ENCODE measurements at regions not wholly inside any gene's neighbourhood (a gene's known extent, or its start where the extent isn't known, plus 50 kb on each side); places are given as distances from the start of the nearest gene placed in this dataset.

DNA sequence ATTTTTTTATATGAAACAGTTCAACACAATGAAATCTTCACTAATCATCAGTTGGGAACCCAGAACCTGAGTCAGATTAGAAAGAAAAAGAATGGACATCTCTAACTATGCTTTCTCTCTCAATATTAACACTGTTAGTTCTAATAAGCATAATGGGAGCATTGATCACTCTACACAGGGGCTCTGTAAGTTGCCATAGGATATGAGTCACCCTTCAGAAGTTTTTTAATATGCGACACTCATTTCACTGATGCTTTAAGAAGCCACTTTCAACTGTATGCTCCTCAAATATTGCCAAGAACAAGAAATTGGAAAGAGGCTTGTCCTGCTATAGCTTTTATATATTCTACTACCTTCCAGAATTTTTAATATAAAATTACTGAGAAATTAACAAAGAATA, 187.0 kb downstream of the AASDH start:
- no peak for DNase-seq

DNA sequence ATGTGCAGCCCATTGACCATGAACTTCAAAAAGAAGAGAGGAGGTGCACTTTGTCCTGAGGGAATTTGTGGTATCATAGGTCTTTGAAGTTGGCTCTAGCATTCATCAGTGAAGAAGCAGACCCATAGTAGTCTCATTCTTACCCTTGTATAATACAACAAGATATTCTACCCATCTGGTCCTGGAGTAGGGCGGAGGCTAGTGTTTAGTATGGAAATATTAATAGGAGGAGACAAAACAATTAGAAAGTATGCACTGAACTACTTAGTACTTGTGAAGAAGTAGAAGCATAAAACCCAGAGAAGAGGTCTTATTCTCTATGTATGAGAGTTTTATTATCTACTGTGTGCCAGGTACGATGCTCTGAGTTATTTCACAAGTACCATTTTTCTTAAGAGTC, 189.0 kb downstream of the AASDH start:
- DNase-seq: no peak

DNA sequence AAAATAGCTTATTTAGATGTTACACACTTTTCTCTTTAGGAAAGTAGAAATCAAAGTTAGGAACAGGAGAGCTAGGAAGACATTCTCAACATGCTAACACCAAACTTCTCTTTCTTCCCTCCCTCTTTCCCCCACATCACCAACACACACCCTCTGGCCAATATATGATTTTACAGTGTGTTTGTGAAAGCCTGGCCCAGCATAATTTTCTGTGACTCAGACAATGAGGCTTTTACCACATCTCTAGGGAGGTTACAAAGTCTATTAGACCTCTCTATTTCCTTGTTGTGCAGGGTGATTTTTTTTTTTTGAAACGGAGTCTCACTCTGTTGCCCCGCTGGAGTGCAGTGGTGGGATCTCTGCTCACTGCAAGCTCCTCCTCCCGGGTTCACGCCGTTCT, 189.9 kb downstream of the AASDH start:
- no peak for DNase-seq

DNA sequence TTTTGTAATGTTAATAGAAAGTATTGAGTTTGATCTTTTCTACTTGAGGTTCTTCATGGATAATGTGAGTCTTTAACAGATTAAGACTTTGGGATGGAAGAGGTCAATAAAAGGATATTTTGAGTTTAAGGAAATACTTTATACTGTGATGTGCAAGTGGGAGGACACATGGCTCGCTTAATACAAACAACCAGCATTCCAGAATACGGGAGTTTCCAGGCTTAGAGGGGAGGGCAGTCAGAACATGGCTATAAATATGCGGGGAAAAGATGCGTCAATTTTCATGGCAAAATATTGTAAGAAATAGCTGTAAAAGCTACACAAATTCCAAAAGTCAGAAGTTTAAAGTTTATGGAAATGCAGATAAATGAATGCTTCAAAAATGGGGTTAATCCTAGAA, 192.3 kb downstream of the AASDH start:
- no peak for DNase-seq

DNA sequence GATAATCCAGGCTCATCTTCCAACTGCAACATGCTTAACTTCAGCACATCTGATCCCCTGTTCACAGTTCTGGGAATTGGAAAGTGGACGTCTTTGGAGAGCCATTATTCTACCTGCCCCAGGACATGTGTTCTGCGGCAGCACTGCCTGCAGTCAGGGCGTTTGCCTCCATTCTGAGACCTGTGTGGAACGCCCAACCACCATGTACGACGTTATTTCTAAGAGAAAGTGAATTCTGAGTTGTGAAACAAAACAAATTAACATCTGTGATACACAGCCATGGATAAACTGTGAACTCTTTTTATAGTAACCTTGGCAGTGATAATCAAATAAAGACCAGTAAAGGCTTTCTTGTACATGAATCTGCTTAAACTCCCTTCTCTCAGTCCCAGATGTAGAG, 195.8 kb downstream of the AASDH start:
- DNase-seq: no peak

DNA sequence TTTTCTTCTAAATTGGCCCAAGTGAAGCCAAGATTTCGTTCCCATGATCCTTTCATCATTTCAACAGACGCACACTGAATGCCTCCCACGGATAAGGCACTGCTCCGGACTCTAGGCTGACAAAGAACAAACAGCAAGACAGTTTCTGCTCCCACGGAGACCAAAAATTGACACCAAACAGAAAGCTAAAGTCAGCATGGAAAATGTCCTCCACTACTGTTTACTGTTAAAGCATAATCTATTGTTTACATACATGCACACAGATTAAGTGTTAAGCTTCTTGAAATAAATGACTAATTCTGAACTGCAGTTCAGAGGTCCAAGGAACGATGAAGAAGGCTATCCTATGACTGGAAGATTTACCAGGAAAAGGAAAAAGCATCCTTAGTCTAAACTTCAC, 199.6 kb downstream of the AASDH start:
- no peak for DNase-seq

DNA sequence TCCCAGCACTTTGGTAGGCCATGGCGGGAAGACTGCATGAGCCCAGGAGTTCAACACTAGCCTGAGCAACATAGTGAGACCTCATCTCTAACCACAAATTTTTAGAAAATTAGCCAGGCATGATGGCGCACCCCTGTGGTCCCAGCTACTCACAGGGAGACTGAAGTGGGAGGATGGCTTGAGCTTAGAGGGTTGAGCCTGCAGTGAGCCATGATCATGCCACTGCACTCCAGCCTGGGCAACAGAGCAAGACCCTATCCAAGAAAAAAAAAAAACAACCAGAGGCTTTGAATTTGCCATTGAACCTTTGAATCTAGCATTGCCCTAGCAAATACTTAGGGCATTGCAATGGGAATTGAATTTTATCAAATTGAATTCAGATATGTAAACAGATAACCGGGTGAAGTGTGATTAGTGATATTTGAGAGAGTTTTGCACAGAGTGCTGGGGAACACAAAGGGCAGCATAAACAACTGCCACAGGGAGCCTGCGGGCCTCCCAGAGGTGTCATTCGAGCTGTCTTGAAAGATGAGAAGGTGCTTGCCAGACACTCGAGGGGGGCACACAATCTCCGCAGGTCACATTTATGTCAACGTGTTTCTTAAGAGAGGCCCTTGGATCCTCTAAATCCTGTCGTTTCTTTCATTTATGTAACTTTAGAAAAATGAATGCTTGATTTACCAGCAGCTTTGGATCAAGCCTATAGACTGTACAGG, 200.3 kb downstream of the AASDH start:
- no peak for DNase-seq

DNA sequence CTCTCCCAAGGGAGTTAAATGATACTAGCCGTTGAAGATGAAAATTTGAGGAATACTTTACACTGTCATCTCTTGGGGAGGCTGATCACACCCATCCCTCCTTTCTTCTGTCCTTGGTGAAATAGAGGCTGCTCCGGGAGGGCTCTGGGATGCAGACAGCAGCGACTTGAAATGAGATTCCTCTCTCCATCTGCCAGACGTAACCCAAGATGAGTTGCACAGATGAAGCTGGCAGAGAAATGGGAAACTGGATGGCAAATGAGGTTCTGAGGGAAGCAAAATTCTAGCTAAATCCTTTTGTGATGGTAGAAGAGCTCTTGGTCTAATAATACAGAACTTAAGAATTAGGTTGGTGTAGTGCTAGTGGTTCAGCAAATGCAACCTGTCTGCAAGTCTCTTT, 201.4 kb downstream of the AASDH start:
- no peak for DNase-seq

DNA sequence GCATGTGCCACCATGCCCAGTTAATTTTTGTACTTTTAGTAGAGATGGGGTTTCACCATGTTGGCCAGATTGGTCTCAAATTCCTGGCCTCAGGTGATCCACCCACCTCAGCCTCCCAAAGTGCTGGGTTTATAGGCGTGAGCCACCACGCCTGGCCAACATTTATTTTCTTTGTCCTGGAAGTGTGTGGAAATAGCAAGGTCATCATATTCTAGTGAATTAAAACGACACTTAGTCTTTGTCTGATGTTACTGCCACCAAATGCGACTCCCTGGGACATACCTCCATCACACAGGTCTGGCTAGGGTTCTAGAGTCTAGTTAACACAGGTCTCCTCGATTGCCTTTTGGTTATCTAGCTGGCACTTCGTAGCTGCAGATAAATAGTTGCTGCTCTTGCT, 203.1 kb downstream of the AASDH start:
- DNase-seq: no peak

DNA sequence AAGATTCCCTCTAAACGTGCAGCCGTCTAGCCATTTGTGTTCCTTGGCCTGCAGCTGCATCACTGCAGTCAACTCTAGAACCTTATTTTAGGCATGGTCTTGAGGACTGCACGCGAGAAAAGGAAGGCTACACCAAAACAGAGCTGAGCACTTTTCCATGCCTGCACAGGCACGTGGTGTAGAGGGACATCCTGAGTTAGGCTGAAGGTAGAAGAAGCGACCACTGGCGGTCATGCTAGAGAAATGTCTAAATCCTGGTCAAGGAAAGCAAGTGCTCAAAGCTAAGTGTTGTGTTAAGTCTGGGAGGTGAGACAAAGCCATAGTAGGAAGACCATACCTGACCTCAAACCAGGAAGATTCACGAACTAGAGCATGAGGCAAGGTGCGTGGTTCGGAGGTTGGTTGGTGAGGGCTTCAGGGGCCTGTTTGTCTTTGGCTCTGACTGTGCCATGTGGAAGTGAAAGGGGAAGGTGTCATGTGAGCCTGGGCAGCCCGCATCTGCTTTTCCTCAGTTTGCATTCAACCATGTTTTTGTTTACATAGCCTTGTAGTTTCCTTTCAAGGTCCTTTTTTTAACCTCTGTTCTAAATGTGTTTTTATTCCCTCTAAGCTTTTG, 203.8 kb downstream of the AASDH start:
- DNase-seq: peak; percentile 68

DNA sequence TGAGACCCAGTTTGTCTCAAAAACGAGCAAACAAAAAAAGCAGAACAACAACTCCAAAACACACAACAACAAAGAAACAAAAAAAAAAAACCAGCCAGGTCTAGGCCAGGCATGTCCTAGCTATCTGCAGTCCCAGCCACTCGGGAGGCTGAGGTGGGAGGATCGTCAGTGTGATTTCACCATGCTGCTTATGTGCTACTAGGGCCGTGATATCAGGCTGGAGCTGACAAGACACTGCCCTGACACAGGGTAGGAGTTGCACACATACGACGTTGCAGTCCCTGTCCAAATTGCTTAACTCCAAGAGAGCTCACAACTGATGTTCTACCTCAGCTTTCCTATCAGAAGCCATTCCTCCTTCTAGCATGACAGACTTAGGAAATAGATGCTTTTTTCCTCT, 204.9 kb downstream of the AASDH start:
- DNase-seq: peak; percentile 2

DNA sequence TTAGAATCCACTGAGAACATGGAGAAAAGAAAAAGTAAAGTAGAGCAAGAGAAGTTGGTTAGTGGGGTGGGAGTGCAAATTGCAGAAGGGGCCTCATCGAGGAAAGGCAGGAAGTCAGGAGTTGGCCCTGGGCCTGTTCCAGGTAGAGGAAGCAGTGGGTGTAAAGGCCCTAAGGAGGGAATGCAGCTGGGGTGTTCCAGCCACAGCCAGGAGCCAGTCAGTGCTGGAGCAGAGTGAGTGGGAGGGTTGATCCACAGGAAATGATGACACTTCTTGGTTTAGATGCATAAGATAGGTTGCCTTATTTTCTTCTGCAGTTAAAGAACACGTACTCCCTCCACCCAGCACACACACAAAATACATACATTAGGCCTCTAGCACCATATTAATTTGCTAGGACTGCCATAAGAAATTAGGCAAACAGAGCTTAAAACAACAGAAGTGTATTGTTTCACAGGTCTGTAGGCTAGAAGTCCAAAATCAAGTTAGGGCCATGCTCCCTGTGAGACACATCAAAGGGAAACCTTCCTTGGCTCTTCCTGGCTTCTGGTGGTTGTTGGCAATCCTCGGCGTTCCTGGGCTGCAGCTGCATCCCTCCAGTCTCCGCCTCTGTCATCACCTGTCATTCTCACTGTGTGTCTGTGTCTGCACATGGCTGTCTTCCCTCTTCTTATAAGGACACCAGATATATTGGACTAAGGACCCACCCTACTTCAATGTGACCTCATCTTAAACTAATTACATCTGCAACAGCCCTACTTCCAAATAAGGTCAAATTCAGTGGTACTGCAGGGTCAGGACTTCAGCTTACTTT, 205.9 kb downstream of the AASDH start:
- DNase-seq: peak; percentile 84

DNA sequence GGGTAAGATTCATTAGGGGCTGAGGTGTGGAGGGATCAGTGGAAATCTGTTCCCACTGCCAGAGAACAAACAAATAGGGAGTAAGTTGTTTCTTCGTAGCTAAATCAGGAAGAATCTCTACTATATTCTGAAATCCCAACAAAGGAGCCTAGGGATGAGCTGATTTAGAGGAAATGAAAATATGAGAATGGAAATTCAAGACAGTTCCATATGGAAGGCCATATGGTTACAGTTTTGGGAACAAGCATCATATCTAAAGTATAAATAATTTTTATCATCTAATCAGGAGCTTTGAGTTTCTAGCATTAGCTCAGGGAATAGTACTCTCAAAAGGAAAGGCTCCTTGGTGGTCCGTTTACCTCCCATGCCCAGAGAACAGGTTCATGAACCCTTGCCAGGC, 218.2 kb downstream of the AASDH start:
- no peak for DNase-seq

DNA sequence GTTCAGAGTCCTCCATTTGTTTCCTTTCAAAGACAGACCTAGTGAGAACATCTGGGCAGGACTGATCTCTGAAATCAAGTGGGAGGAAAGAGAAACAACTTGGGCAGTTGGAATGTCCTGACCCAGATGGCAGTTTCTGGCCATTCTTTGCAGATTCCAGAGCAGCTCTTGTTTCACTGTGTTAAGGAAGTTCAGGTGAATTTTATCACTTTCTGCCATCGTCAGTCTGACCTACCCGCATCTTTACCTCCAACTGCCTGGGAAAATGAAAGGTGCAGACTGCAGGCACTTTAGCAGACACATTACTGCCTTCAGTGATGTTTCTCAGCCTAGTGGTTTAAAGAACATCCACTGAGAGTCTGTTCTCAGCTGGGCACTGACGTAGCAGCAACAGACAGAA, 216.2 kb downstream of the CEP135 start:
- no peak for DNase-seq

DNA sequence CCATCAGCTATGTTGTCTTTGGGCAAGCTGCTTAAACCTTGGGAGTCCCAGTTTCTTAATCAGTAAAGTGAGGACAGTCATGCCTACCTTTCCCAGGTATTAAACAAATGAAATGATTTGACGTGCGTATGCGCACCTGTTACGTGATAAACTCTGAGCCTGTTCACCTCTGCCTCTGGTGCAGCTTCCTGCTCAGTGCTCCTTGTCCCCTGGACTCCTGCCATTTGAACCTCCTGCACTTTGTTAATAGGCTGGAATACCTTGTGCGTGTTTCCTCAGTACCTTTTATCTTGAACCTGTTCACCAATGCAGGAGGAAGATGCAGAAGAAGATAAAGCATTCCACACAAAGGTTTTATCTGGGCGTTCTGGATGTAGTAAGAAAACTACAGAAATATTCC, 211.9 kb downstream of the CEP135 start:
- DNase-seq: no peak

DNA sequence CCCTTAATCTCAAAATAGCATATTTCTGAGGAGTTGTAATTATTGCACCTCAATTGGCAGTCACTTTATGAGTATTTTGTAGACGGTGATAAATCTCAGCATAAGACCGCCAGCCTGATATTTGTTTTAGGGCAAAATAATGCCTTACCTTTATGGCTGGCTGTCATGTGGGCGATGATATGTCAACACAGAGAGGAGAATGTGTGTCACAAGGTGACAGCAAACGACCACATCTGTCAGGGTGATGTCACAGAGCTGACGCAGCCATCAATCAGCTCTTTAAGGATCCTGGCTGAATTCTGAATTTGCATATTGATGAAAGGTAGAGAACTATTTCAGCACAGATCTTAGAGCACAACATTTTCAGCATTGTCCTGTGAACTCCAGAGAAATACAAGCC, 209.7 kb downstream of the CEP135 start:
- DNase-seq: no peak

DNA sequence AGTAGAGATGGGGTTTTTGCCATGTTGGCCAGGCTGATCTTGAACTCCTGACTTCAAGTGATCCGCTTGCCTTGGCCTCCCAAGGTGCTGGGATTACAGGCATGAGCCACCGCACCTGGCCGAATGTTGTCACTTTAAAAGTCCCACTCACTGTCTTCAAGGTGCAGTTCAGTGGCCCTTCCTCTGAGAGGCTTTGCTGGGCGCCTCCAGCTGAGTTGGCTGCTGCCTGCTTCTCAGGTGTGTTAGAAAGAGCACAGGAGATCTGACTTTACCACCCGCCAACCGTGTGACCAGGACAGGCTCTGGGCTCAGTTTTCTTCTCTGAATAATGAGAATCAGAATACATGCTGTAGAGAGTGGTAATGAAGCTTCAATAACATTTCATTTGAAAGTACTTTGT, 207.4 kb downstream of the CEP135 start:
- DNase-seq: no peak

DNA sequence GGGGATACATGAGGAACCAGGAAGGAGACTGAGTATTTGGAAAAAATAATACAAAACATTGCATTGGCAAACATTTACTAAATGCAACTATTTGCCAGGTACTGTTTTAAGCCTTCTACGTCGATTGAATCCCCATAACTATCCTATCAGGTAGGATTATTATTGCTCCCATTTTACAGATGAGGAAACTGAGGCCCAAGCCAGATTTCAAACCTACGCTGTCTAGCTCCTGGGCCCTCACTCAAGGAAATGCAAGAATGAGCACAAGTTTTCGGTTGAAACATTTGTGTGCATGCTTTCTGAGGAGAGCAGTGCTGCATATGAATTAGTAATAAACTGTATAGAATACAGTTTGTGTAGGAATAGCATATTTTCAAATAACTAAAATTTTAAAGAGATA, 206.7 kb downstream of the CEP135 start:
- DNase-seq: no peak

DNA sequence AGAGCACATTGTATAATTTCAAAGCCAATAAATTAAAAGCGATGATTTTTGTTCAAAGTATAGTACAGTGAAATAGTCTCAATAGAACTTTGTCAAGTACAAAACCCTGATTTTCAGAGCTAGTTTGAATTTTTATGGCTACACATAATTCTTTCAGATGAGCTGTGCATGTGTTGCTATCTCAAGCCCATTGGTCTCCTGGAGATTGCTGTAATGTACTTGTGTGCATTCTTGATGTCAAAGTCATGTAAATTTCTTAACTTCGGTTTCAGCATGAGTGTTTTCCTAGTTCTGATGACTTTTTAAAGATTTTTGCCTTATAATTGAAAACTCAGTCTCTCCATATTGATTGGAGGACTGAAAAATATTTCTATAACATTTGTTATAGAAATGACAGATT, 200.8 kb downstream of the CEP135 start:
- no peak for DNase-seq

DNA sequence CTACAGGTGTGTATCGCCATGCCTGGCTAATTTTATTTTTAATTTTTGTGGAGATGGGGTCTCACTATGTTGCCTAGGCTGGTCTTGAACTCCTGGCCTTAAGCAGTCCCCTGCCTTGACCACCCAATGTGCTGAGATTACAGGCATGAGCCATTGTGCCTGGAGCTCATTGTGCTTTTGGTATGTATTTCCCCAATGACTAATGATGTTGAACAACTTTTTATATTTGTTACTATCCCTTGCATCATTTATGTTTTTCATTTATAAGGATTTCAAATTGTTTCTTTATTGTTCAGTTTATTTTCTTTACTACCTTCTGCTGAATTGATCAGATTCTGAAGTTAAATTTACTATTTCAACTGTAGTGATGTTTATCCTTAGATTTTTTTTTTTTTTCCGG, 199.7 kb downstream of the CEP135 start:
- no peak for DNase-seq

DNA sequence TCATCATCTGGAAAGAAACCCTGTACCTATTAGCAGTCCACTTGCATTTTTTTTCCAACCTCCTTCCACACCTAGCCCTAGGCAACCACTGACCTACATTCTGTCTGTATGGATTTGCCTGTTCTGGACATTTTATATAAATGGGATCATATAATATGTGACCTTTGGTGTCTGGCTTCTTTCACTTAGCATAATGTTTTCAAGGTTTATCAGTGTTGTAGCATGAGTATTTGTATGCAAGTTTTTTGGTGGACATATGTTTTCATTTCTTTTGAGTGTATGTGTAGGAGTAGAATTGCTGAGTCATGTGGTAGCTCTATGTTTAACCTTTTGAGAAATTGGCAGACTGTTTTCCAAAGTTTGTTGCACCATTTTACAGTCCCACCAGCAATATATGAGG, 198.6 kb downstream of the CEP135 start:
- no peak for DNase-seq

DNA sequence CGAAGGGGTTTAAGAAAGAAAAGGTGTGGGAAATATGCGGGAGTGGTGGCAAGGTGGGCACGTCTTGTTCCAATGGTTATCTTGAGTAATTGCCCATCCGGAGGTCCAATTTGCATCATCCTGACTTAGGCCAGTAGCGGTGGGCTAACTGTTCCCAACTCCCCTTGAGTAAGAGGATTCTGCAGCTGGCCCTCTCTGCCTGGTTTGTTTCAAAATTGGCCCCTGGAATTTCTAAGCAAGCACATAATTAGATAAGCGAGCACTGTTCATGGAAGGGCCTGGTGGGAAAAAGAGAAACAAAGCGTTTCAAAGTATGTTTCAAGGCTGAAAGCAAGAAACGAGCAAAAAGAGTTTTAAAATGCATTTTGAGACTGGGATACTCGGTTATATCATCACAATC, 198.2 kb downstream of the CEP135 start:
- DNase-seq: no peak

DNA sequence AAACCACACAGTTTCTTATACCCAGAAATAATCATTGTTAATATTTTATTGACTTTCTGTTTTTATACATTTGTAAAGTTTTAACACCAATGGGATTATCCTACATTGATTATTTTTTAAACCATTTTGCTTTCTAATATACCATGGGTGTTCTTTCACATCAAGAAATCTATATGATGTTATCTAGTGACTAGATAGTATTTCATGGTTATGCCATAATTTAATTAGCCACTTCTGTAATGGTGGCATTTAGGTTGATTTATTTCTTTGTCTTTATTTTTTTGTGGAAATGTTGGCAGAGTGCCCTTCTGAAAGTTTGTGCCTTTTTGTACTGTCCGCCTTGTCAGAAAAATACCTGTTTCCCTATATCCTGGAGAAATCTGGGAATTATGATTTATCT, 193.3 kb downstream of the CEP135 start:
- no peak for DNase-seq

DNA sequence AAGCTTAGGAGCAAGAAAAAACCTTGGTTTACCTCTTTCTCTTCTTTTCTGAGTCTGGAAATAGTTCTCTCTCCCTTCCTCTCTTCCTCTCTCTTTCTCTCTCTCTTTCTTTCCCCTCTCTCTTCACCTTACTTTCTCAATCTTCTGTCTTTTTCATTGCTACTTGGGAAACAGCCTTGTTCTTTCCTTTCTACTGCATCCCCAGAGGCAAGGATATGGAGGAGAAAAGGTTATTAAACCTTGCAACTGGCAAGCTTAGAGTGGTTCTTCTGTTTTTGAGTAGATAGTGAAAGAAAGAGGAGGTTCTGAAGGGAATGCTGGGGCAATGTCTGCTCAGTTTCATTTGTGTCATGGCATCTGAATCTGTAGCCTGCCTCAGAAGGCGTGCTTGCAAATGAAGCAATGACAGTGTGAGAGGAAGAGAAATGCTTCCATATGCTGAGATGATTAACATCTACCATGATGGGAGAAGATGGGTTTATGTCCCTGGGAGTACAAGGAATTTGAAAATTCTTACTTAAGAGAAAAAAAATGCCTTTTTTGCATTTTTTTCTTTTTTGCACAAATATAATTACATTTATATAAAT, 190.6 kb downstream of the CEP135 start:
- no peak for DNase-seq
